GM12872 (cell line): ENCODE measurements at regions not wholly inside any gene's neighbourhood (a gene's known extent, or its start where the extent isn't known, plus 50 kb on each side); places are given as distances from the start of the nearest gene placed in this dataset.

Source experiments
- TF ChIP-seq, protein P1 (sequence below): IDR thresholded peaks from 3 replicates; pipeline ENCODE4 v1.5.1; 2011; ENCODE audit warnings: low read depth, mild to moderate bottlenecking, low read length, moderate library complexity; ENCODE audit not compliant: insufficient read depth

DNA sequence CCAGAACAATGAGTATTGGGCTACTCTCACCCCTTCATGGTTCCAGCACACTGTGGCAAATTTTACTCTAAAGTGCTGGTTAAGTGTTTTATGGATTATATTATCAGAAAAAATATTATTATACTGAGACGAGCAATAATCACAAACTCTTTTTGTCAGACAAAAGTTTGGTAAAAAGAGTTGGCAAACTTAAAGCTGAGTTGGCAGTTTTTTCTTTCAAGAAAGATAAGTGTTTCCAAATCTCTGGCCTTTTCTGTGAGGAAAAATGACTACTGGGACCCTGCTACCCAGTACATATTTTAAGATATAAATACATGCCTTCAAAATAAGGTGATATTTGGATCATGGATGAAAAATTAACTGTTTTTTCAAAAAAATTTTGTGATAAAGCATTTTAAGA lies 471.5 kb upstream of the IL12A start:
- TF ChIP-seq, protein P1, sequence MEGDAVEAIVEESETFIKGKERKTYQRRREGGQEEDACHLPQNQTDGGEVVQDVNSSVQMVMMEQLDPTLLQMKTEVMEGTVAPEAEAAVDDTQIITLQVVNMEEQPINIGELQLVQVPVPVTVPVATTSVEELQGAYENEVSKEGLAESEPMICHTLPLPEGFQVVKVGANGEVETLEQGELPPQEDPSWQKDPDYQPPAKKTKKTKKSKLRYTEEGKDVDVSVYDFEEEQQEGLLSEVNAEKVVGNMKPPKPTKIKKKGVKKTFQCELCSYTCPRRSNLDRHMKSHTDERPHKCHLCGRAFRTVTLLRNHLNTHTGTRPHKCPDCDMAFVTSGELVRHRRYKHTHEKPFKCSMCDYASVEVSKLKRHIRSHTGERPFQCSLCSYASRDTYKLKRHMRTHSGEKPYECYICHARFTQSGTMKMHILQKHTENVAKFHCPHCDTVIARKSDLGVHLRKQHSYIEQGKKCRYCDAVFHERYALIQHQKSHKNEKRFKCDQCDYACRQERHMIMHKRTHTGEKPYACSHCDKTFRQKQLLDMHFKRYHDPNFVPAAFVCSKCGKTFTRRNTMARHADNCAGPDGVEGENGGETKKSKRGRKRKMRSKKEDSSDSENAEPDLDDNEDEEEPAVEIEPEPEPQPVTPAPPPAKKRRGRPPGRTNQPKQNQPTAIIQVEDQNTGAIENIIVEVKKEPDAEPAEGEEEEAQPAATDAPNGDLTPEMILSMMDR, result no peak

DNA sequence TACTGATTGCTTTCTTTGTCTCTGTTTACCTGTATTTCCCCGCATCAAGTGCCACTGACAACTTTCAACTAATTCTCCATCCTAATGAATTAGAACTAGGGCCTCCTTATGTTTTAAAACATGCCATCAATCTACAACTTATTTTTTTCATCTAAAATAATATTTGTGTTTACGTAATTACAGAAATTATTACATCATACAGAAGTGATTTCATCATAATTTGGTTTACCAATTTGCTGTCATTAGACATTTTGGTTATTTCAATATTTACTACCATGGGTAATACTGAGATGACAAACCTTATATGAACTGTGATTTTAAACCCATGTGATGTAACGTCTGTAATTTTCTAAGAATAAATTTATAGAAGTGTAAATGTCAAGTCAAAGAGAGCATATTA lies 468.0 kb upstream of the IL12A start:
- TF ChIP-seq, protein P1, result no peak

DNA sequence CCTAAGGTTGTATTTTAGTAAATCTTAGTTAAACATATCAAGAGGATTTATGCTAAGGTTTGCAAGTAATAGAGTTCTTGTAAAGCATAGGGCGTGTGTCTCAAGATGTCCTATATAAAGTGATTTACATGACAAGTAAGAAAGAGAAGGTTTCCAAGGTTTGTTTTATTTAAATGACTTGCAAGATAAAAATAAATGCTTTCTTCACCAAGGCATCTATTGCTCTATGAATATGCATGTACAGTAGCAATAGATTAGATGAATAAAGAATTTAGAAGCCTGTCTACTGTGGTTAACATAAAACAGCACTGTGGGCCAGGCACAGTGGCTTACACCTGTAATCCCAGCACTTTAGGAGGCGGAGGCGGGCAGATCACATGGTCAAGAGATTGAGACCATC lies 466.4 kb upstream of the IL12A start:
- TF ChIP-seq, protein P1, result no peak

DNA sequence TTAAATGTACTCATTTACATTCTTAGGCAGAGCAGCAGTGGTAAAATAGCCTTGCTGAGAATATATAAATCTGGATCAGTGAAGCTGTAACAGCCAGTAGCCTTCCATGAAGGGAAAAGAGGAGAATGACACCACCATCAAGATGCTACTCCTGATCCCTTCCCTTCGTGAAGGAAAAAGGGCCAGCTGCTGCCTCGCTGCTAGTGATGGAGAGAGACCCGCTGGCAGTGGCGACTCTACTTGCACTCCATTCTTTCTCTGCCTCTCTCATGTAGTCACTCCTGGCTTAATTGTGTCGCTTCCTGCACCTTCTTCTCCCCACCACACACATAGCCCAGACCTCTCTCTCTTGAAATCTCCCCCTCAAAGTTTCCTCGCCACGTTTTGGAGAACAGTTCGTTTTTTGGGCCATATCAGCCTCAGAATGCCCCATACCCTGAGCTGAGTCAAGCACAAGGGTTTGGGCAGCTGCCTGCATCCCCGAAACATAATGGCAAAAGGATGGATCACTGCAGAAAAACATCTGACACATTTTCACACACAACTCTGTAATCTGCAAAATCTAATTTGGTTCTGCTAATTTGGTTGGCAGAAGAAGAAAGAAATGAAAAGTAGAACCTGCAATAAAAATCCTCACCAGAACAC lies 460.3 kb upstream of the IL12A start:
- TF ChIP-seq, protein P1, result no peak

DNA sequence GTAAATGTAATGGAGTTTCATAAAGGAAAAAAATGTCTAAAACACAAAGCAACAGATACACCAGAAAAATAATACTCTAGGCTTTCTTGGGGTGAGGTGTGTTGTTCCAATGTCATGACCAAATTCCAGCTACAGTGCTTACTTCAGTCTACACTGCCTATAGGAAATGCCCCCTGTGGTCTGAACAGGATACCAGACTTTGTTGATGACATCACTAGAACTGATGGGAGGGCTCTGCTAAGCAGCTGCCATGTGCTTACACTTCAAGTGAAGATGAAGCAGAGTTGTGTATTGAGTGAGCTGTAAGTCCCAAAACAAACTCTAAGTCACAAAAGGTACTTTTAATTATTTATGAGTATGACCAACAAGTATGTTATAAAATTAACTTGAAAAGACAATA lies 456.1 kb upstream of the IL12A start:
- TF ChIP-seq, protein P1, result no peak

DNA sequence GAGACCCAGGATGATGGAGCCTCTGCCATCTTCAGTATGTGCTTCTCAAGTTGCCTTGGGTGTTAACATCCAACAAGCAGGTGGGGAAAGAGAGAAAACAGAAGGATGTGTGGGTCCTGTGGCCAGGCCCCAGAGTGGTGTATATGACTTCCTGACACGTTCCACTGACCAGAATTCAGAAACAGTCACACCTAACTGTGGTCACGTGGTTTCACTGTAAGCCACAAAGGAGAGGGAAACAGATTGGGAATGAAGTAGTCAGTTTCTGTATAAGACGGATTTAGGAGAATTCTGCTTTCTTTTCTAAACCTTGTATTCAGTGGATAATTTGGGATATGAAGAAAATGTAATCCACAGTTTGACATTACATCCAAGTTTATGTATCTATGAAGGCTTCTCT lies 454.1 kb upstream of the IL12A start:
- TF ChIP-seq, protein P1, result no peak

DNA sequence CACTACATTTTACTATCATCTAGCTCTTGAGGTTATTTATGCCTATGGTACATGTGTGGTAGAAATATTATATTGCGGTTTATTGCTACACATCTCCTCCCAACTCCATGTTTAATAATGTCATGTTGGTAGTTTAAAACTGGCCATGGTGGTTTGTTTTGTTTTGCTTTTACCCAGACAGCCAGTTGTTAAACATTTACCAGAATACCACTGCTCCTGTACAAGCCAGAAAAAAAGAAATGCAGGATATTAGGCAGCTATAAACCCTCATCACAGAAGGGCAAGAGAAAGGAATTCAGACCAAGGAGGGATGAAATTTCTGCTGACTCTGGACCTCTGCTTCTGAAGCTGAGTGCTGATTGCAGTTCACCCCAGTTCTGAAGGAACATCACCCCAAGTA lies 451.8 kb upstream of the IL12A start:
- TF ChIP-seq, protein P1, result no peak

DNA sequence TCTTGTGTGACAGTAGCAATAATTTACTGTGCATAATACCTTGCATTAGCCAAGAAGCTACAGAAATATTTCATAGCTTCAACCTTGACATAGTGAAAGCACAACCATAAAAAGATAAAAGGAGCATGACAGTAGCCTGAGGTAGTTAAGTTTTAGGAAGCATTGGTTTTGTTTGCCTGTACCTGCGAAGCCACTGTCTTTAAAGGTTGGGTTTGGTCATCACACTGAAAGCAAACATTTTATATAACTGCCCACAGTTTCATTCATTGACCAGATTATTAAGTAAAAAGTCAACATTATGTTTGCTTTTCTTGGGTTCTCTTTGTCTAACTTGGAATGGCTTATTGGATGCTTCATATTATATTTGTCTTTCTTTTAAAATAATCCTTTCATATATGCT lies 450.1 kb upstream of the IL12A start:
- TF ChIP-seq, protein P1, result no peak
